ENCODE measurements at regions not wholly inside any gene's neighbourhood (a gene's known extent, or its start where the extent isn't known, plus 50 kb on each side); places are given as distances from the start of the nearest gene placed in this dataset.
A peak's percentile ranks its signal among the peaks of the same experiment; 100 is the strongest.
"Not testable (repeated sequence)": the region's sequence is repeated elsewhere in the genome, so short reads cannot be mapped to it uniquely, and the experiment has no call there.

- DNase-seq, result no peak
Observed at GRCh38 chr17:51347851-51348584, 87.7 kb downstream of the UTP18 start.

DNA sequence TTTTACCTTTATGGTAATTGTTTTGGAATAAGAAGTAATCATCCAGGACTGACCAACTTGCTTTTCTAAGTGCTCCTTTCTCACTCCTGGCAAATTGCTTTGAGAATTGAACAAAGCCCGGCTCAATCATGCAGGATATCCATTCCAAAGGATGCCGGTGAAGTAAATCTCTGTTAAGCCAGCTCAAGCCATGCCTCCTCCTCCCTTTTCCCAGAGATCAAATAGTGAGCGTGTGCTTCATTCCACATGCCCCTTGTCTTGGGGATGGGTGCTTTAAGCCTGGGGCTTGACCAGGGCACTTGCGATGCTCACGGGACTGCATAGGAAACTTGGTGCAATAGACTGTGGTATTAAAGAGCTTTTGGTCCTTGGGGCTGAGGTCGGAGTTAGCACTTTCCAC, 90.7 kb downstream of the UTP18 start:
- DNase-seq, result no peak

DNA sequence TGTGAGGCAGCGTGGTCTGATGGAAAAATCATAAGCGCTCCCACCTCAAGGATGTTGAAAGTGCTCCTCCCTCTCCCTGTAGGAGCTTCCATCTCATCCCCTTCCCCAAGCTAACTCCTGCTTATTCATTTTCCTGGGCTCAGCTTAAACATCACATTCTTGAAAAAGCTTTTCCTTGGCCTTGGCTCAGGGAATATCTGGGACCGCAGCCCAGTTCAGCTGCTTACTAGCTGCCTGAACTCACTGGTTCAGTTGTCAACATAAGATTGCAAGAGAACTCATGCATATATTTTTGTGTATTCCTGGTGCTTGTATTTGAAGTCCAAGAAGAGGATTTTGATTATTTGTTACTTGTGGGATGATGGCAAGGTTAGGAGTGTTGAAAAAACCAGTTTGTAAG, 91.5 kb downstream of the UTP18 start:
- DNase-seq, result no peak

DNA sequence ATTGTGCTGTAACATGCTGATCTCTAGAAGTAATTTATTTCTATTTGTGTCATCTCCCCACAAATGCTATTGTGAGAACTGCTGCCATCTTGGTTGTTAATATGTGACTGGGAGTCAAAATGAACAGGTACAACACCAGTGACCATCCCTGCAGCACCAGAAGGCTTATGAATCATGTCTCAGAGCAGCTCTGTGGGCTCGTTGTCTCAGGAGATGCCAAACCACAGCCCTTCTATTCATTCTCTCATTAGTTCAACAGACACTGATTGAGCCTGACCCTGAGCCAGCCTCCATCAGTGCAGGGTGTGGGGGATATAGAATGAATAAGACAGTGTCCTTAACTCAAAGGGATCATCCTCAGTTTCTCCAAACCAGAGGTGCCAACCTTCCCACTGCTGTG, 92.5 kb downstream of the UTP18 start:
- DNase-seq, result no peak

DNA sequence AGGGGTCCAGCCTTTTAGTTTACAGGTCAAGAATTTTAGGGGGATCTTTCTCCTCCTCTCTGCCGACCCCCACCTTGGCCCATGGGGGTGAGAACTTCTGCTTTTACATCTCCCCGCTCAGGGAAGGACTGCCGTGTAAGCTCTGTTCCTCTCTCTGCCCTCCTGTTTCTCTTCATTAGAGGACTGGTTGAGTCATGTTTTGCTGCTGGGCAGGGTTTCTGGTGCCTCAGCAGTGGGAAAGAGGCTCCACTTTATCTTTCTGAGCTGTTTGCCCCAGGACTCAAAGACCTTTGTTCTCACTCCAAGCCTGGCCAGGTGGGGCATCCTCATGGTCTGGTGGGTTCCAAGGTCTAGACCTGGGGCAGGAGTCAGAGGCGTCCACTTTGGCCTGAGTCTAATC, 93.0 kb downstream of the UTP18 start:
- no peak for DNase-seq

DNA sequence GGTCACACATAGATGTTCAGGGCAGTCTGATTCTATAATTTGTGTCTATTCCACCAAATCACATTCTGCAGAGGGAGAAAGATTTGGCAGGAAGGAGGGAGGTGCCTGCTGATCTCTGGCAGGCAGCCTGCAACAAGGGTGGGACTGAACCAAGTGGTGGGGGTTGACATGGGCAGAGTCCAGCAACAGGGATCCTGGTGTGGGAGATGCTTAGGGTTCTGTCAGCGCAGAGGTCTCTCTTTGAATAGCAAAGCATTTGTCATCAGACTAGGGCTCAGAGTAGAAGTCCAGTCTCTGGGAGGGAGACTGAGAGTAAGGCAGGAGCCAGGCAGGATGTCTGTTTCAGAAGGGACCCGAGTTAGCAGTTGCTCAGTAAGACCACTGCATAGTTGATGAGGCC, 94.6 kb downstream of the UTP18 start:
- no peak for DNase-seq

GRCh38 chr17:51355441-51356410, 95.4 kb downstream of the UTP18 start:
- DNase-seq, result no peak

DNA sequence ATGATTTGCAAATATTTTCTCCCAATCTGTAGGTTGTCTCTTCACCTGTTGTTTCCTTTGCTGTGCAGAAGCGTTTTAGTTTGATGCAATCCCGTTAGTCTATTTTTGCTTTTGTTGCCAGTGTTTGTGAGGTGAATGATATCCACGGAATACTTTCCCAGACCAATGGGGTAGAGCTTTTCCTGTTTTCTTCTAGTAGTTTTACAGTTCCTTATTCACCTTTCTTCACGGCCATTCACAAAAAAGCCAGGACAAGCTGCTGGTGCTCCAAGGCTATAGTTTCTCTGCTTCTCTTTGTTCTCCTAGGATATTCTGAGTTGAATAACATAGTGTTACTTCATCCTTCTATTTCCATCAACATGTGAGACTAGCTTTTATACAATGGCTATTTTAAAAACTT, 98.7 kb downstream of the UTP18 start:
- no peak for DNase-seq

DNA sequence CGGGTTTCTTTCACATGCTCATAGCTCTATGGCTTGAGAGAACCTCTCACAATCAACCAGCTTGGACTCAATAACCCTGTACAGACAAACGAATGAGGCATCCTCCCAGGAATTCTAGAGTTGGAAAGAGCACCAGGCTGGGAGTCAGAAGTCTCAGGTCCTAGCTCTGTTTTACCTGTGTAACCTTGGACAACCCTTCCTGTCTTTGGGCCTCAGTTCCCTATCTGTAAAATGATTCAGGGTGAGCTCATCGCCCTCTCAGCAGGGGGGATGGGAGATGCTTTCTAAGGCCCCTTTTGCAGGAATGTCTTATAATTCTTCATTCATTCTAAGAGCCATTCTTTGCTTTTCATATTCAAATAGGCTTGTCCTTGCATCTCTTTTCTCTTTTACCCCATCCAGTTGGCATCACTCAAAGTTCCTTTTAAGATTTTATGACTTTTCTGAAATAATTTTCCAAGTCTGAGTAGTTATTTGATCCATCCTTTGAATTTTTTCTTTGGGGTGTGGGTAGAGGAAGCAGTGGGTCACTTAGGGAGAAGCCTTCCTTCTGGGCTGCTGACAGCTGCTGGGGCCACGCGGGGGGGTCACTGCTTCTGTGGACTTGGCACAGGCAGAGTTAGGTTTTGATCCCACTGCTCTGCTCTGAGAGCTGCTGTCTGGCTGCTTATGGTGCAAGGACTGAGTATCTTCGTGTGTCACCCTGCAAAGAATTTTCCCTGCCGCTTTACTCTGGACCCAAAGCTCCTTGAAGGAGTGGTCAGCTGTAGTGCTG, 102.7 kb downstream of the UTP18 start:
- no peak for DNase-seq

DNA sequence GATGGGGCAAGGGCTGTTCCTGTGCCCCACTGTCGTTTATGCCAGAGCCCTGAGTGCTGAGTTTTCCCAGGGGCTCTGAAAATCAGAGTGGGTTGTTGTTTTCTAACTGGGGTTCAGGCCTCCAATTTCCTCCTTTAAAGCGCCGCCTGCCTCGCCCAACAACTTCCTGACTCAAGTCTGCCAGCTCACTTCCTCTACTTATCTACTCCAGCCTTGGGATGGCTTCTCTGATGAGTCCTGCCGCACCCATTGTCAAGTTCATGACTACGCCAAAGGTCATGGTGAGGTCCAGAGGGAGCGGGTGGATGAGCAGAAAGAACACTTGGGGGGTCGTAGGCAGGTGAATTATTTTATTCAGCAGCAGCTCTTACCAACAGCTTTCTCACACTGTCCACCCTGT, 104.7 kb downstream of the UTP18 start:
- peak in 1 of 2 donors; percentile 1 for DNase-seq

DNA sequence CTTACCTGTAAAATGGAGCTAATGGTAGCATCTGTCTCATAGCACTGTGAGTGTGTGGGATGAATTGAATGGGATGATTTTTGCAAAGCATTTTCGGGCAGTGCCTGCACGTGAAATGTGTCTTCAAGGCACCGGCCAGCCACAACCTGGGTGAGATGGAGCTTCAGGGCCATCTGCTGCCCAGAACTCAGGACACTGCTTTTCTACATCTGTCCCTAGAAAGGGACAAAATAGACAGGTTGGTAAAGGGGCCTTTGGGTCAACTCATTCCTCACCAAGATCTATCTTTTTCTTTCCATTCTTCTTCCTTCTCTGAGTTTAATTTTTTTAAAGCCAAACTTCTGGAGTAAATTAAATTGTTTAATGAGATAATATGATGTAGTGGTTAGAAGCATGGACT, 106.5 kb downstream of the UTP18 start:
- no peak for DNase-seq

DNA sequence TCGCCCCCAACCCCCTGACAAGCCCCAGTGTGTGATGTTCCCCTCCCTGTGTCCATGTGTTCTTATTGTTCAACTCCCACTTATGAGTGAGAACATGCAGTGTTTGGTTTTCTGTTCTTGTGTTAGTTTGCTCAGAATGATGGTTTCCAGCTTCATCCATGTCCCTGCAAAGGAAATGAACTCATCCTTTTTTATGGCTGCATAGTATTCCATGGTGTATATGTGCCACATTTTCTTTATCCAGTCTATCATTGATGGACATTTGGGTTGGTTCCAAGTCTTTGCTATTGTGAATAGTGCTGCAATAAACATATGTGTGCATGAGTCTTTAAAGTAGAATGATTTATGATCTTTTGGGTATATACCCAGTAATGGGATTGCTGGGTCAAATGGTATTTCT, 107.5 kb downstream of the UTP18 start:
- DNase-seq, result not testable (repeated sequence)

GRCh38 chr17:51371732-51372151, 111.4 kb downstream of the UTP18 start:
- peak; percentile 43 to 63 for DNase-seq

- peak; percentile 28 to 49 for DNase-seq
Observed at GRCh38 chr17:51372345-51373004, 112.1 kb downstream of the UTP18 start.

DNA sequence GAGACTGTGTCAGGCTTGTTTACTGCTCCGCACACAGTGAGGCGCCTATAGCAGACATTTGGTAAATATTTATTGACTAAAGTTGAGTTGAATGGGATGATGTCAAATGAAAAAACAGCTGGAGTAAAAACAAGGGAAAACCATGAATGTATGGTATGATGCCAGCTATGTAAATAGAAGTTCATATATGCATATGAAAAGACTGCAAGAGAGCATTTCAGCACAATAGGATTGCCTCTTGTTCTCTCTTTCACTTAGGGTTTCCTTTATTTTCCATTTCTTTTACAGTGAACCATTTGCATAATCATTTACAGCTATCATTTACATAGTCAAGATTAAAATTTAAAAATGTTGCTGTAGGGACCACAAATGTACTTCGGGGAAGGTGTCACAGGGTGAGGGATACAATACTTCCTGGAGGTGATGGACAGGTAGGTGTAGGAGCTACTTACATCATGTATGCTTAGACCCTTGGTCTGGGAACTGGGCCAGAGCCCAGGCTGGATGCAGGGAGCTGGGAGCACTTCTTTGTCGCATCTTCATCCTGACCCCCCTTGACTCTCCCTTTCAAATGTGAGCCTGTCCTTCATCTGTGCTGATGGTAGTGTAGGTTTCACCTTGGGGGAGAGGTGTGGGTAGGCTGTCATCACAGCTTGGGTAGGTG, 113.3 kb downstream of the UTP18 start:
- DNase-seq, result no peak

DNA sequence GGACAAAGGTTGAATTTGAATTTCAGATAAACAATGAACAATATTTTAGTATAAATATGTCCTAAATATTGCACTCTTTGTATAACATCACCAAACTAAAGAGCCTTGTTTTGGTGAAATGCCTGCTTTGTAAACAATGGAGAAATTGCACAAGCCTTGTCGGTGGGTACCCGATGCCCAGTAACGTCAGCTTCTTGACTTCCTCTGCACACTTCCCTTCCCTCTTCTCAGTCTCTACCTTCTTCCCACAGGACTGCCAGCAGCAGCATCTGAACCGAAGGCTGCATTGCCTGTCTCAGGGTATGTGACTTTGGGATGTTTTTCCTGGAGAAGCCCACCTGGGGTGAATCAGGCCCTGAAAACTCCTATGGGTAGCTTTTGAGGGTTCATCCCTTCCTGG, 113.9 kb downstream of the UTP18 start:
- no peak for DNase-seq

DNA sequence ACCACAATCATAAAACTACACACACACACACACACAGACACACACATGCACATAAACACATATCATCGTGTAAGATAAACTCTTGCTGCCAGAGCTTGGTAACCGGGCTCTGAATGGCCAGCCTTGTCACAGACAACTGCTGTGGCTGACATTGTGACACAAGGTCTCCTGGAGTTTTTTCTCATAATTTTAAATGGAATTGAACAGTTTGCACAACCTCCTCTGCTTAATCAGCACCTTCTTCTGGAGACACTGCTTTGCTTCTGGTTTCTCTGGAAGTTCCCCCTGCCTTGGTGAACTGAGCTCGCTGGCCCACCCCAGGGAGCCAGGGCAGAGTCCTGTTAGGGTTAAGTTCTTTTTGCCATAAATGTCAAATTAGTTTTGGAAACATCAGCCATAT, 115.4 kb downstream of the UTP18 start:
- no peak for DNase-seq

DNA sequence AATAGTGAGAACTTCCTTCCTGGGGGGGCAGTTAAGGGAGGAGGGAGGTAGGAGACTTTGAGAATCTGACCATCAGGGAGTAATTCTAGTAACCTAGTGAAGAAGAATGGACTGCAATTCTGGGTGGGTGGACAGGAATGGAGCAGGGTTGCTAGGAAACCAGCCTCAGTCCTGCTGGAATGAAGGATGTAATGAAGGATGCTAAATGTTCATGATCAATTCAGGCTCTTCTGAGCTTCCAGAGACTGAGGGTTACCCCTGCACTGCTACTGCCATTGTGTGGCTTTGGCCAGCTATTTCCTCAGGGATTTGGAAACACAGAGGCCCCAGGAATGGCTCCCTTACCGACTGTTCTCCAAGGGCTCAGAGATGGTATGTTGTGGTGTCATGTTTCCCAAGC, 116.4 kb downstream of the UTP18 start:
- no peak for DNase-seq

DNA sequence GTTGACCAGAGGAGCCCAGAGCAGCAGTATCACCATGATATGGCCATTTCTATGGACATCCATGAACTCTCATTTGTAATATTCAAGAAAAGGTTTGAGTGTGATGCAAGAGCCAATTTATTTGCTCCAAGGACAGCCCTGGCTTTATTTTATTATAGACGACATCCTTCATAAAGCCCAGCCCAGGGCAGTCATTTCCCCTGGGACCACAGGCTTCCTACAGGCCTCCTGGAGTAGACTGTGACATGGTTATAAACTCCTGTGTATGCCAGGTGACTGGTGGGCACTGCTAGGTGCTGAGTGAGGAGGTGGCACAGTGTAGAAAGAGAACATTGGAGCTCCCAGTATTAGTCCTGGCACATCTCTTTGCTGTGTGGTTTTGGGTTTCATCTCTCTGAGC, 120.9 kb downstream of the UTP18 start:
- DNase-seq, result no peak

GRCh38 chr17:51385208-51385607, 124.9 kb downstream of the UTP18 start:
- no peak for DNase-seq

DNA sequence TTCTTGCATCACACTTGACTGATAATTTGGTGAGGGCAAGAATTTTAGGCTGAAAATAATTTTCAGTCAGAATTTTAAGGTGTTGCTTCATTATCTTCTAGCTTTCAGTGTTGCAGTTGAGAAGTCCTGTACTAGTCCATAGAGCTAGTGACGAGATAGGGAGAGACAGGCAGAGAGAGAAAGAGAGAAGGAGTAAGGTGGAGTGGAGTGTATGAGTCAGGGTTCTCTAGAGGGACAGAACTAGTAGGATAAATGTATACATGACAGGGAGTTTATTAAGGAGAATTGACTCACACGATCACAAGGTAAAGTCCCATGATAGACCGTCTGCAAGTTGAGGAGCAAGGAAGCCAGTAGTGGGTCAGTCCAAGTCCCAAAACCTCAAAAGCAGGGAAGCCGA, 127.2 kb downstream of the UTP18 start:
- no peak for DNase-seq

DNA sequence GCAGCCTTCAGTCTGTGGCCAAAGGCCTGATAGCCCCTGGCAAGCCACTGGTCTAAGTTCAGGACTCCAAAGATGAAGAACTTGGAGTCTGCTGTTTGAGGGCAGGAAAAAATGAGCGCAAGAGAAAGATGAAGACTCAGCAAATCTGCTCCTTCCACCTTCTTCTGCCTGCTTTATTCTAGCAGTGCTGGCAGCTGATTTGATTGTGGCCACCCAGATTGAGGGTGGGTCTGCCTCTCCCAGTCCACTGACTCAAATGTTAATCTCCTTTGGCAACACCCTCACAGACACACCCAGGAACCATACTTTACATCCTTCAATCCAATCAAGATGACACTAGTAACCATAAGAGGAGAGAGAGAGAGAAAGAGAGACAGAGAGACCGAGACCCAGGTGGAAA, 127.6 kb downstream of the UTP18 start:
- DNase-seq, result no peak
